ENCODE measurements at regions not wholly inside any gene's neighbourhood (a gene's known extent, or its start where the extent isn't known, plus 50 kb on each side); places are given as distances from the start of the nearest gene placed in this dataset.

GRCh38 chr9:8071445-8071798, 271.8 kb upstream of the DMAC1 start:
- TF ChIP-seq POLR2AphosphoS5 (IDR thresholded peaks at IDR 0.05) (no peak), CTCF (IDR thresholded peaks at IDR 0.05) (no peak)
